Transverse colon (tissue), 4 donors: ENCODE measurements at regions not wholly inside any gene's neighbourhood (a gene's known extent, or its start where the extent isn't known, plus 50 kb on each side); places are given as distances from the start of the nearest gene placed in this dataset.

Experiments
- DNase-seq: peaks from one replicate; pipeline ENCODE4 v3.0.0-alpha.2; 2019
- H3K27ac ChIP-seq, 4 donors: fragments of 200-600 bp; sonication (generic); 2 replicates each; pipeline ENCODE4 v1.5.1; 2016 to 2018; ENCODE audit warnings: inconsistent platforms in 4 of 4
- H3K27me3 ChIP-seq: fragments of 200-600 bp; sonication (generic); 2 replicates; pipeline ENCODE4 v1.5.1; 2017; ENCODE audit warnings: inconsistent platforms
- H3K36me3 ChIP-seq, 4 donors: fragments of 200-600 bp; sonication (generic); 2 replicates each; pipeline ENCODE4 v1.5.1; 2017 to 2019; ENCODE audit warnings: inconsistent platforms in 4 of 4
- H3K4me1 ChIP-seq, 4 donors: fragments of 200-600 bp; sonication (generic); 2 replicates each; pipeline ENCODE4 v1.5.1; 2017 to 2020; ENCODE audit warnings: inconsistent platforms in 4 of 4
- H3K4me3 ChIP-seq, 4 donors: fragments of 200-600 bp; sonication (generic); 1 replicate in 1 of 4; 2 replicates in 3 of 4; pipeline versions ENCODE4 v1.5.1 to v1.6.1; 2017 to 2019; ENCODE audit warnings: inconsistent platforms in 4 of 4
- H3K9me3 ChIP-seq, 2 donors: fragments of 200-600 bp; sonication (generic); 2 replicates each; pipeline ENCODE4 v1.5.1; 2017 to 2019; ENCODE audit warnings: inconsistent platforms in 2 of 2
- CTCF ChIP-seq, 5 experiments: fragments of 200-600 bp in 3 of 5; fragments of 450-650 bp in 2 of 5; sonication (generic) in 3 of 5; IDR thresholded peaks; 1 replicate in 2 of 5; 2 replicates in 3 of 5; pipeline ENCODE4 v1.5.1; 2016 to 2017; ENCODE audit warnings: antibody characterized with exemption in 5 of 5, inconsistent platforms in 3 of 5, mild to moderate bottlenecking in 2 of 5, moderate library complexity in 1 of 5
- EP300 ChIP-seq: sonication (generic); formaldehyde crosslinking; IDR thresholded peaks from one replicate; pipeline ENCODE4 v1.6.1; 2017; ENCODE audit warnings: antibody characterized with exemption, low read depth
- POLR2A ChIP-seq: fragments of 450-650 bp; IDR thresholded peaks from one replicate; pipeline ENCODE4 v1.6.1; 2016; ENCODE audit warnings: antibody characterized with exemption, mild to moderate bottlenecking, moderate library complexity
- POLR2AphosphoS5 ChIP-seq, 3 donors: sonication (generic); formaldehyde crosslinking; IDR thresholded peaks; one replicate each; pipeline ENCODE4 v1.6.1; 2016; ENCODE audit warnings: antibody characterized with exemption in 3 of 3
- WGBS, 2 donors: methylation state at CpG; one replicate each; pipeline ENCODE4 v1.1.5; 2018; ENCODE audit warnings: low coverage in 1 of 2; 5-methylcytosine and 5-hydroxymethylcytosine counted together
- in situ Hi-C, 4 donors: fragments of 200-750 bp; cut with MboI; loops; one replicate each; pipeline versions ENCODE4 v1.15.0 to v1.15.1; 2017; ENCODE audit warnings: low sequenced_read_pairs in 3 of 4, low pct_ligation_motif_present in 1 of 4, low pct_unique_long_range_greater_than_20kb in 1 of 4
- intact Hi-C: fragments of 100-400 bp; cut with DNase I; formaldehyde crosslinking; loops from one replicate; pipeline ENCODE4 v1.15.1; 2023; ENCODE audit warnings: low total_unique reads

GRCh38 chr4:41360921-41361793 is 104.4 kb downstream of the UCHL1 start:
- H3K36me3 ChIP-seq: no peaks in the 10 kb centered on the region
- H3K4me3 ChIP-seq: peak overlapping the region; percentile 66 to 80 (median 74)
- TF ChIP-seq POLR2A (no peak), POLR2AphosphoS5 (IDR thresholded peaks at IDR 0.05) (no peak), CTCF (IDR thresholded peaks at IDR 0.05) (no peak), EP300 (no peak)
- DNase-seq: peak; percentile 43
- H3K27ac ChIP-seq: peak overlapping the region; percentile 64 to 76 (median 72)
- in situ Hi-C loops (no loop called here), intact Hi-C loops (no loop called here)
- peaks cover 0 to 18% (median 9%) of the 10 kb centered on the region in 4 donors for H3K4me1 ChIP-seq
- peaks cover 6% of the 10 kb centered on the region for H3K27me3 ChIP-seq
- 5% methylated on average over 44 of the region's 64 CpGs; no CpG with 5 or more reads in 1 of the 2 donors for WGBS, 2 donors
- H3K9me3 ChIP-seq: no peaks in the 10 kb centered on the region

- intact Hi-C loops (no loop called here), in situ Hi-C loops (no loop called here)
- 24 to 53% methylated on average over 5 to 10 of the region's 10 CpGs for WGBS, 2 donors
- TF ChIP-seq EP300: no peak
- no peak for TF ChIP-seq POLR2A
- no peak for TF ChIP-seq POLR2AphosphoS5 (IDR thresholded peaks at IDR 0.05)
- TF ChIP-seq CTCF (IDR thresholded peaks at IDR 0.05): no peak
- Histone ChIP-seq H3K36me3 (no peaks in the 10 kb centered on the region), H3K27ac (peak overlapping the region; percentile 64 to 76 (median 72)), H3K9me3 (no peaks in the 10 kb centered on the region), H3K4me3 (peak overlapping the region; percentile 66 to 80 (median 74)), H3K4me1 (peaks cover 0 to 18% (median 9%) of the 10 kb centered on the region in 4 donors), H3K27me3 (peaks cover 6% of the 10 kb centered on the region)
- DNase-seq: no peak
These were observed 105.2 kb downstream of the UCHL1 start for GRCh38 chr4:41361794-41362526.

GRCh38 chr4:41362621-41363383 is 106.1 kb downstream of the UCHL1 start:
- peaks cover 6% of the 10 kb centered on the region for H3K27me3 ChIP-seq
- whole genome bisulfite sequencing, 2 donors: 65 to 83% methylated on average over 5 to 10 of the region's 10 CpGs
- TF ChIP-seq POLR2A: no peak
- TF ChIP-seq POLR2AphosphoS5 (IDR thresholded peaks at IDR 0.05): no peak
- TF ChIP-seq EP300: no peak
- TF ChIP-seq CTCF (IDR thresholded peaks at IDR 0.05): no peak
- H3K4me1 ChIP-seq: peaks cover 0 to 18% (median 9%) of the 10 kb centered on the region in 4 donors
- H3K9me3 ChIP-seq: no peaks in the 10 kb centered on the region
- peak overlapping the region in 2 of 4 donors; percentile 14 to 38 for H3K27ac ChIP-seq
- intact Hi-C loops (no loop called here), in situ Hi-C loops (no loop called here)
- no peaks in the 10 kb centered on the region for H3K36me3 ChIP-seq
- no peak for DNase-seq
- H3K4me3 ChIP-seq: no peak overlapping the region
